ENCODE measurements at regions not wholly inside any gene's neighbourhood (a gene's known extent, or its start where the extent isn't known, plus 50 kb on each side); places are given as distances from the start of the nearest gene placed in this dataset.
"Not testable (repeated sequence)": the region's sequence is repeated elsewhere in the genome, so short reads cannot be mapped to it uniquely, and the experiment has no call there.

GRCh38 chr1:168422203-168422847 lies 121.5 kb downstream of the XCL2 start:
- DNase-seq (ENCODE audit: low read depth in 4 of 4, low spot score in 3 of 4): no peak

GRCh38 chr1:168421399-168422004 lies 122.3 kb downstream of the XCL2 start:
- DNase-seq (ENCODE audit: low read depth in 4 of 4, low spot score in 3 of 4): no peak

GRCh38 chr1:168420177-168420576 lies 123.6 kb downstream of the XCL2 start:
- no peak for DNase-seq (ENCODE audit: low read depth in 4 of 4, low spot score in 3 of 4)

GRCh38 chr1:168419736-168420135 lies 124.1 kb downstream of the XCL2 start:
- DNase-seq (ENCODE audit: low read depth in 4 of 4, low spot score in 3 of 4): no peak

- no peak for DNase-seq (ENCODE audit: low read depth in 4 of 4, low spot score in 3 of 4)
Measured at GRCh38 chr1:168416220-168416619, 127.6 kb downstream of the XCL2 start.

GRCh38 chr1:168414914-168415313 lies 128.9 kb downstream of the XCL2 start:
- no peak for DNase-seq (ENCODE audit: low read depth in 4 of 4, low spot score in 3 of 4)

- no peak for DNase-seq (ENCODE audit: low read depth in 4 of 4, low spot score in 3 of 4)
Measured at GRCh38 chr1:168410464-168410863, 129.8 kb downstream of the TBX19 start.

GRCh38 chr1:168408884-168409283 lies 128.2 kb downstream of the TBX19 start:
- no peak for DNase-seq (ENCODE audit: low read depth in 4 of 4, low spot score in 3 of 4)

- DNase-seq (ENCODE audit: low read depth in 4 of 4, low spot score in 3 of 4): no peak
Measured at GRCh38 chr1:168408539-168408865, 127.8 kb downstream of the TBX19 start.

GRCh38 chr1:168407832-168408538 lies 127.3 kb downstream of the TBX19 start:
- no peak for DNase-seq (ENCODE audit: low read depth in 4 of 4, low spot score in 3 of 4)

- no peak for DNase-seq (ENCODE audit: low read depth in 4 of 4, low spot score in 3 of 4)
Measured at GRCh38 chr1:168405906-168406549, 125.4 kb downstream of the TBX19 start.

GRCh38 chr1:168403140-168403539 lies 122.5 kb downstream of the TBX19 start:
- DNase-seq (ENCODE audit: low read depth in 4 of 4, low spot score in 3 of 4): no peak

GRCh38 chr1:168402466-168402865 lies 121.8 kb downstream of the TBX19 start:
- not testable (repeated sequence) for DNase-seq (ENCODE audit: low read depth in 4 of 4, low spot score in 3 of 4)

- no peak for DNase-seq (ENCODE audit: low read depth in 4 of 4, low spot score in 3 of 4)
Measured at GRCh38 chr1:168401341-168401740, 120.7 kb downstream of the TBX19 start.

GRCh38 chr1:168400139-168400538 lies 119.5 kb downstream of the TBX19 start:
- no peak for DNase-seq (ENCODE audit: low read depth in 4 of 4, low spot score in 3 of 4)

GRCh38 chr1:168397806-168398205 lies 117.1 kb downstream of the TBX19 start:
- DNase-seq (ENCODE audit: low read depth in 4 of 4, low spot score in 3 of 4): no peak

GRCh38 chr1:168396940-168397684 lies 116.4 kb downstream of the TBX19 start:
- no peak for DNase-seq (ENCODE audit: low read depth in 4 of 4, low spot score in 3 of 4)

- no peak for DNase-seq (ENCODE audit: low read depth in 4 of 4, low spot score in 3 of 4)
Measured at GRCh38 chr1:168396508-168396907, 115.8 kb downstream of the TBX19 start.

GRCh38 chr1:168394858-168395257 lies 114.2 kb downstream of the TBX19 start:
- no peak for DNase-seq (ENCODE audit: low read depth in 4 of 4, low spot score in 3 of 4)

- no peak for DNase-seq (ENCODE audit: low read depth in 4 of 4, low spot score in 3 of 4)
Measured at GRCh38 chr1:168392958-168393549, 112.4 kb downstream of the TBX19 start.

Measured in left renal pelvis (tissue), 4 donors.